HepG2 (cell line): ENCODE measurements at regions not wholly inside any gene's neighbourhood (a gene's known extent, or its start where the extent isn't known, plus 50 kb on each side); places are given as distances from the start of the nearest gene placed in this dataset.

Experiments used
- ATAC-seq: fragments of 200-7000 bp; cut with Tn5 transposase; 3 replicates; pipeline ENCODE4 v1.9.1; 2020; ENCODE audit warnings: mild to moderate bottlenecking, moderate library complexity
- BruUV-seq: library from RNA; stranded (reverse); fragments of 400-500 nt; replicated peaks from 2 replicates; lab custom pipeline; 2021; lab: Mats Ljungman, UMichigan
- CTCF ChIA-PET: fragments of 300-600 bp; formaldehyde crosslinking; extraction: SDS; loops from one replicate; lab custom pipeline; 2021; ENCODE audit warnings: low total read pairs, inconsistent platforms, low intra/inter-chr PET ratio; lab: Yijun Ruan, JAX
- POLR2A ChIA-PET: fragments of 350-600 bp; sonication (Branson Sonifier 250); formaldehyde crosslinking; loops from one replicate; lab custom pipeline; 2020; ENCODE audit warnings: antibody characterized with exemption, inconsistent platforms; lab: Yijun Ruan, JAX
- DNase-seq: peaks from one replicate; pipeline ENCODE4 v3.0.0-alpha.2; 2015; ENCODE audit warnings: low spot score
- FAIRE-seq: peaks from 3 replicates; lab custom pipeline; 2011; peaks lifted over from hg19 to GRCh38; lab: Jason Lieb, UNC
- H2AFZ ChIP-seq: one replicate; pipeline ENCODE4 v1.6.1; 2011; ENCODE audit warnings: low read length, inconsistent platforms
- H3K27ac ChIP-seq: fragments of 300-600 bp; 3 replicates; pipeline ENCODE4 v1.8.0; 2011; ENCODE audit warnings: mixed run types, mild to moderate bottlenecking, mixed read lengths, low read length, inconsistent platforms; ENCODE audit not compliant: insufficient read depth; ENCODE audit errors: extremely low read length
- H3K27me3 ChIP-seq, 2 experiments: fragments of 200-600 bp in 1 of 2; 2 replicates in 1 of 2; 3 replicates in 1 of 2; pipeline versions ENCODE4 v1.6.0 to v1.8.0; 2011; ENCODE audit warnings: low read length in 2 of 2, mild to moderate bottlenecking in 2 of 2, moderate library complexity in 2 of 2, inconsistent platforms in 1 of 2; ENCODE audit not compliant: insufficient read depth in 2 of 2, control insufficient read depth in 1 of 2
- H3K36me3 ChIP-seq, 2 experiments: fragments of 200-600 bp in 1 of 2; replicated peaks in 1 of 2; 2 replicates in 1 of 2; 3 replicates in 1 of 2; pipeline versions ENCODE4 v1.5.1 to v1.8.0; 2011; ENCODE audit warnings: low read length in 2 of 2, inconsistent platforms in 1 of 2; ENCODE audit not compliant: insufficient read depth in 2 of 2, control insufficient read depth in 1 of 2
- H3K4me1 ChIP-seq: 2 replicates; pipeline ENCODE4 v1.5.1; 2012; ENCODE audit warnings: low read length, inconsistent platforms; ENCODE audit not compliant: insufficient read depth
- H3K4me2 ChIP-seq: 2 replicates; pipeline ENCODE4 v1.6.0; 2011; ENCODE audit warnings: low read depth, low read length, inconsistent platforms
- H3K4me3 ChIP-seq, 3 experiments: fragments of 200-600 bp in 1 of 3; sonication (generic), shearing (Covaris generic) in 1 of 3; replicated peaks in 1 of 3; 2 replicates each; pipeline ENCODE4 v1.5.1; 2011 to 2016; ENCODE audit warnings: low read length in 3 of 3, inconsistent platforms in 2 of 3, low read depth in 2 of 3, mild to moderate bottlenecking in 2 of 3, control low read depth in 1 of 3, mixed read lengths in 1 of 3; ENCODE audit not compliant: insufficient read depth in 1 of 3
- H3K79me2 ChIP-seq: one replicate; pipeline ENCODE4 v1.6.1; 2011; ENCODE audit warnings: low read length, inconsistent platforms; ENCODE audit not compliant: insufficient read depth
- H3K9ac ChIP-seq: 2 replicates; pipeline ENCODE4 v1.6.0; 2011; ENCODE audit warnings: mild to moderate bottlenecking, low read depth, low read length, inconsistent platforms; ENCODE audit not compliant: insufficient read depth
- H3K9me3 ChIP-seq: 2 replicates; pipeline ENCODE4 v1.5.1; 2012; ENCODE audit warnings: mild to moderate bottlenecking, low read length
- H4K20me1 ChIP-seq: 2 replicates; pipeline ENCODE4 v1.6.0; 2011; ENCODE audit warnings: inconsistent platforms, mild to moderate bottlenecking, low read length, moderate library complexity; ENCODE audit not compliant: insufficient read depth
- ARNT2 ChIP-seq: sonication (generic); formaldehyde crosslinking; IDR thresholded peaks from 2 replicates; pipeline ENCODE4 v1.8.0; 2022; ENCODE audit warnings: mild to moderate bottlenecking, low read depth, missing genetic modification reagents, moderate library complexity
- CBX1 ChIP-seq: IDR thresholded peaks from one replicate; pipeline ENCODE4 v1.6.1; 2016; ENCODE audit warnings: antibody characterized with exemption, low read depth
- CHCHD3 ChIP-seq: sonication (generic); formaldehyde crosslinking; IDR thresholded peaks from 2 replicates; pipeline ENCODE4 v1.8.0; 2022; ENCODE audit warnings: mild to moderate bottlenecking, missing genetic modification reagents, moderate library complexity
- DDIT3 ChIP-seq: sonication (generic); formaldehyde crosslinking; IDR thresholded peaks from 2 replicates; pipeline ENCODE4 v1.4.0; 2020; ENCODE audit warnings: mild to moderate bottlenecking, missing genetic modification reagents
- GFI1 ChIP-seq: sonication (generic); formaldehyde crosslinking; IDR thresholded peaks from 2 replicates; pipeline ENCODE4 v1.5.0; 2020; ENCODE audit warnings: missing genetic modification reagents, mild to moderate bottlenecking, borderline replicate concordance
- MBD4 ChIP-seq: IDR thresholded peaks from 2 replicates; pipeline ENCODE4 v1.6.1; 2012; ENCODE audit warnings: low read length, inconsistent platforms, borderline replicate concordance
- NRL ChIP-seq: sonication (generic); formaldehyde crosslinking; IDR thresholded peaks from 2 replicates; pipeline ENCODE4 v1.5.0; 2020; ENCODE audit warnings: missing genetic modification reagents, mild to moderate bottlenecking, moderate library complexity, borderline replicate concordance
- PCBP1 ChIP-seq: fragments of 200-400 bp; formaldehyde crosslinking; IDR thresholded peaks from 2 replicates; pipeline ENCODE4 v1.6.1; 2017; ENCODE audit warnings: mild to moderate bottlenecking, low read depth, low read length, borderline replicate concordance
- SNAI1 ChIP-seq: sonication (generic); formaldehyde crosslinking; IDR thresholded peaks from 2 replicates; pipeline ENCODE4 v1.5.0; 2020; ENCODE audit warnings: mild to moderate bottlenecking, missing genetic modification reagents, borderline replicate concordance
- ZC3H4 ChIP-seq: sonication (generic); formaldehyde crosslinking; IDR thresholded peaks from 2 replicates; pipeline ENCODE4 v1.4.0; 2020; ENCODE audit warnings: missing genetic modification reagents, borderline replicate concordance
- ZNF207 ChIP-seq: fragments of 450-650 bp; IDR thresholded peaks from 2 replicates; pipeline ENCODE4 v1.6.1; 2016; ENCODE audit warnings: antibody characterized with exemption, borderline replicate concordance
- ZNF614 ChIP-seq: IDR thresholded peaks from 2 replicates; pipeline ENCODE4 v1.6.1; 2018; ENCODE audit warnings: missing biosample characterization, missing genetic modification reagents, inconsistent platforms, borderline replicate concordance
- ZNF674 ChIP-seq: sonication (generic); formaldehyde crosslinking; IDR thresholded peaks from 2 replicates; pipeline ENCODE4 v1.5.0; 2020; ENCODE audit warnings: low read depth, mild to moderate bottlenecking, missing genetic modification reagents
- ZNF788 ChIP-seq: sonication (generic); formaldehyde crosslinking; IDR thresholded peaks from 2 replicates; pipeline ENCODE4 v1.5.0; 2020; ENCODE audit warnings: mild to moderate bottlenecking, missing genetic modification reagents, borderline replicate concordance
- ZSCAN20 ChIP-seq: sonication (generic); formaldehyde crosslinking; IDR thresholded peaks from 2 replicates; pipeline ENCODE4 v1.4.0; 2020; ENCODE audit warnings: missing genetic modification reagents, mild to moderate bottlenecking, borderline replicate concordance
- WGBS: methylation state at CpG from one replicate; pipeline ENCODE4 v1.1.6; 2017; ENCODE audit warnings: low lambda C conversion rate; 5-methylcytosine and 5-hydroxymethylcytosine counted together
- in situ Hi-C: cut with HindIII; loops from 2 replicates; pipeline ENCODE4 v1.10.0; 2017; ENCODE audit warnings: low pct_unique_long_range_greater_than_20kb; ENCODE audit not compliant: extremely low pct_ligation_motif_present
- intact Hi-C: fragments of 100-400 bp; cut with micrococcal nuclease; formaldehyde crosslinking; loops from one replicate; pipeline ENCODE4 v1.10.0; 2022; ENCODE audit not compliant: unreplicated experiment
- TF ChIP-seq, protein P1 (sequence below): sonication (generic); formaldehyde crosslinking; IDR thresholded peaks from 2 replicates; pipeline ENCODE4 v1.5.0; 2020; ENCODE audit warnings: missing genetic modification reagents

DNA sequence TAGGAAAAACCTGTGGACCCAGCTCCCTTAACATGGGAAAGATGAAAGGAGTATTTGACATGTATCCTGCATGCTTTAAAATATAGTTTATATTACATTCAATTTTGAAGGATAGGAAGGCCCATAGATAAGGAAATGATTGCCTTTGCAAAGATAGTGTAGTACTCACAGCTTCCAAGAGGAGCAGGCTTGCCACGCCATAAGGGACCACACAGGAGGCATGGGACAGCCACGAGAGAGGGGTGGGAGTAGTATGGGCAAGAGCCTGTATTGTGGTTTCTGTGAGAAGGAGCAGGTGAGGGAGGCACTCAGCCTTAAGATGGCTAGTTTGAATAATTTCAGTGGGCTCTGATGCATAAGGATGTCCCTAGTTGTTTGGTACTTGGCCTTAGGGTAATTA, 740.3 kb downstream of the SATB2 start:
- no peaks in the 10 kb centered on the region for H3K27me3 ChIP-seq
- in situ Hi-C loops: no loop called here
- H3K9me3 ChIP-seq: no peaks in the 10 kb centered on the region
- ChIA-PET POLR2A (no interaction called here), CTCF (no interaction called here)
- TF ChIP-seq ZNF674 (CRISPR knock-in tag): no peak
- no peak for TF ChIP-seq ZNF614 (CRISPR knock-in tag)
- TF ChIP-seq ZNF207: no peak
- no peak for TF ChIP-seq ARNT2 (CRISPR knock-in tag)
- TF ChIP-seq ZNF788 (CRISPR knock-in tag): no peak
- TF ChIP-seq NRL: no peak
- TF ChIP-seq GFI1 (CRISPR knock-in tag): no peak
- no peak for TF ChIP-seq SNAI1 (CRISPR knock-in tag)
- TF ChIP-seq DDIT3 (CRISPR knock-in tag): no peak
- no peak for TF ChIP-seq ZSCAN20 (CRISPR knock-in tag)
- no peak for TF ChIP-seq ZC3H4 (CRISPR knock-in tag)
- no peak for TF ChIP-seq PCBP1
- TF ChIP-seq, protein P1, sequence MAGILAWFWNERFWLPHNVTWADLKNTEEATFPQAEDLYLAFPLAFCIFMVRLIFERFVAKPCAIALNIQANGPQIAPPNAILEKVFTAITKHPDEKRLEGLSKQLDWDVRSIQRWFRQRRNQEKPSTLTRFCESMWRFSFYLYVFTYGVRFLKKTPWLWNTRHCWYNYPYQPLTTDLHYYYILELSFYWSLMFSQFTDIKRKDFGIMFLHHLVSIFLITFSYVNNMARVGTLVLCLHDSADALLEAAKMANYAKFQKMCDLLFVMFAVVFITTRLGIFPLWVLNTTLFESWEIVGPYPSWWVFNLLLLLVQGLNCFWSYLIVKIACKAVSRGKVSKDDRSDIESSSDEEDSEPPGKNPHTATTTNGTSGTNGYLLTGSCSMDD: no peak
- no peak for TF ChIP-seq MBD4
- no peak for TF ChIP-seq CBX1
- TF ChIP-seq CHCHD3: no peak
- no peaks in the 10 kb centered on the region for H3K4me1 ChIP-seq
- no peaks in the 10 kb centered on the region for H3K79me2 ChIP-seq
- no peak for FAIRE-seq
- H4K20me1 ChIP-seq: no peaks in the 10 kb centered on the region
- no TSS peak for BruUV-seq
- H2AFZ ChIP-seq: no peak overlapping the region
- H3K4me2 ChIP-seq: no peak overlapping the region
- no peaks in the 10 kb centered on the region for H3K36me3 ChIP-seq
- H3K9ac ChIP-seq: no peak overlapping the region
- no peak overlapping the region for H3K27ac ChIP-seq
- WGBS: 5% methylated on average over 2 of the region's 2 CpGs
- H3K4me3 ChIP-seq: no peak overlapping the region
- intact Hi-C loops: no loop called here
- peak; percentile 75 for ATAC-seq
- DNase-seq: no peak
